NCI-H226 (cell line): ENCODE measurements at regions not wholly inside any gene's neighbourhood (a gene's known extent, or its start where the extent isn't known, plus 50 kb on each side); places are given as distances from the start of the nearest gene placed in this dataset.
"Not testable (repeated sequence)": the region's sequence is repeated elsewhere in the genome, so short reads cannot be mapped to it uniquely, and the experiment has no call there.

Experiments
- DNase-seq: peaks from one replicate; pipeline ENCODE4 v3.0.0-alpha.2; 2015

GRCh38 chr1:99502400-99502799 is 143.5 kb upstream of the PALMD start:
- no peak for DNase-seq

GRCh38 chr1:99503276-99503747 is 142.6 kb upstream of the PALMD start:
- DNase-seq = peak; percentile 33

GRCh38 chr1:99504287-99504686 is 141.6 kb upstream of the PALMD start:
- no peak for DNase-seq

- DNase-seq = no peak
Observed at GRCh38 chr1:99506631-99507030, 139.3 kb upstream of the PALMD start.

GRCh38 chr1:99507446-99507845 is 138.5 kb upstream of the PALMD start:
- DNase-seq = not testable (repeated sequence)

- DNase-seq = no peak
Observed at GRCh38 chr1:99507906-99508732, 137.8 kb upstream of the PALMD start.

- DNase-seq = not testable (repeated sequence)
Observed at GRCh38 chr1:99508733-99509445, 137.0 kb upstream of the PALMD start.

- not testable (repeated sequence) for DNase-seq
Observed at GRCh38 chr1:99514823-99515552, 130.9 kb upstream of the PALMD start.

GRCh38 chr1:99516141-99516540 is 129.8 kb upstream of the PALMD start:
- no peak for DNase-seq

- no peak for DNase-seq
Observed at GRCh38 chr1:99520121-99520520, 125.8 kb upstream of the PALMD start.

- no peak for DNase-seq
Observed at GRCh38 chr1:99525331-99525730, 120.6 kb upstream of the PALMD start.

- no peak for DNase-seq
Observed at GRCh38 chr1:99527078-99527477, 118.8 kb upstream of the PALMD start.

- DNase-seq = no peak
Observed at GRCh38 chr1:99527545-99527944, 118.4 kb upstream of the PALMD start.

GRCh38 chr1:99529002-99529401 is 116.9 kb upstream of the PALMD start:
- DNase-seq = no peak

GRCh38 chr1:99531578-99532275 is 114.2 kb upstream of the PALMD start:
- no peak for DNase-seq

GRCh38 chr1:99532276-99532580 is 113.7 kb upstream of the PALMD start:
- DNase-seq = no peak

GRCh38 chr1:99533909-99534637 is 111.8 kb upstream of the PALMD start:
- no peak for DNase-seq

GRCh38 chr1:99534638-99534930 is 111.3 kb upstream of the PALMD start:
- no peak for DNase-seq

- DNase-seq = peak; percentile 26
Observed at GRCh38 chr1:99535470-99536164, 110.3 kb upstream of the PALMD start.

- no peak for DNase-seq
Observed at GRCh38 chr1:99537886-99538617, 107.9 kb upstream of the PALMD start.

GRCh38 chr1:99538618-99538956 is 107.3 kb upstream of the PALMD start:
- no peak for DNase-seq
